ENCODE measurements at regions not wholly inside any gene's neighbourhood (a gene's known extent, or its start where the extent isn't known, plus 50 kb on each side); places are given as distances from the start of the nearest gene placed in this dataset.

DNA sequence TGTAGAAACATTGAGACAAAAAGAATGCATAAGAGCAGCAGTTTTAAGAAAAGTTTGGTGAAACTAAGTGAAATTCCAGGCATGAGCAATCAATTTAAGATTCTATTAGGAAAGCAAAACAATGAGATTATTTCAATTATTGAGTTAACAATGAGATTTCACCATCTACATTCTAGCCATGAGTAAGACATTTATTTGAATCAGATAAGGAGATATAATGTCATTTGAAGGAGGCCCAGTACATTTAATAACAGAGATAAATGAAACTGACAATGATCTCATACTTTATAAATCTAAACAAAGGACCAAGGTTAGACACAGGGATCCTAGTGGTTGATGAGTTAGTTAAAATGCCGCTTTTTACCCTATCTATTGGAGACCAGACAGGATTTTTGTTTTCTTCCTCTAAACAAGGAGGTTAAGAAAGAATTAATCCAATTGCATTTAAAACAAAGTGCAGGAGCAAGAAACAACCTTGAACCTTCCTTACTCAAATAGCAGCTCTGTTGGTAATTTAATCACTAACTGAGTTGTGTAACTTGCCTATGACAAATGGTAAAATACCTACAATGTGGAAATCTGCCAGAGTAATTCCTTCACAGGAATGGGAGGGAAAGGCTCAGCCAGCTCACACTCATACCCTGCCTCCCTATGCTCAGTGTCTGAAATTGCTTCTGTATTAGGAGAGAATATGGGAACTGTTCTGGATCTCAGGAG is 103.5 kb upstream of the NR3C1 start (continued):
- no peak for TF ChIP-seq ZFP36 (IDR thresholded peaks at IDR 0.05; ENCODE audit: borderline replicate concordance, low read depth, low read length, partially characterized antibody)
- peak; percentile 61 for TF ChIP-seq ASH2L (IDR thresholded peaks at IDR 0.05; ENCODE audit: insufficient read length, low read depth, low read length)
- TF ChIP-seq, protein P1, sequence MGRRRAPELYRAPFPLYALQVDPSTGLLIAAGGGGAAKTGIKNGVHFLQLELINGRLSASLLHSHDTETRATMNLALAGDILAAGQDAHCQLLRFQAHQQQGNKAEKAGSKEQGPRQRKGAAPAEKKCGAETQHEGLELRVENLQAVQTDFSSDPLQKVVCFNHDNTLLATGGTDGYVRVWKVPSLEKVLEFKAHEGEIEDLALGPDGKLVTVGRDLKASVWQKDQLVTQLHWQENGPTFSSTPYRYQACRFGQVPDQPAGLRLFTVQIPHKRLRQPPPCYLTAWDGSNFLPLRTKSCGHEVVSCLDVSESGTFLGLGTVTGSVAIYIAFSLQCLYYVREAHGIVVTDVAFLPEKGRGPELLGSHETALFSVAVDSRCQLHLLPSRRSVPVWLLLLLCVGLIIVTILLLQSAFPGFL (CRISPR knock-in tag; IDR thresholded peaks at IDR 0.05) = no peak
- no peak for TF ChIP-seq NFYB (CRISPR knock-in tag; IDR thresholded peaks at IDR 0.05)
- TF ChIP-seq, protein P2, sequence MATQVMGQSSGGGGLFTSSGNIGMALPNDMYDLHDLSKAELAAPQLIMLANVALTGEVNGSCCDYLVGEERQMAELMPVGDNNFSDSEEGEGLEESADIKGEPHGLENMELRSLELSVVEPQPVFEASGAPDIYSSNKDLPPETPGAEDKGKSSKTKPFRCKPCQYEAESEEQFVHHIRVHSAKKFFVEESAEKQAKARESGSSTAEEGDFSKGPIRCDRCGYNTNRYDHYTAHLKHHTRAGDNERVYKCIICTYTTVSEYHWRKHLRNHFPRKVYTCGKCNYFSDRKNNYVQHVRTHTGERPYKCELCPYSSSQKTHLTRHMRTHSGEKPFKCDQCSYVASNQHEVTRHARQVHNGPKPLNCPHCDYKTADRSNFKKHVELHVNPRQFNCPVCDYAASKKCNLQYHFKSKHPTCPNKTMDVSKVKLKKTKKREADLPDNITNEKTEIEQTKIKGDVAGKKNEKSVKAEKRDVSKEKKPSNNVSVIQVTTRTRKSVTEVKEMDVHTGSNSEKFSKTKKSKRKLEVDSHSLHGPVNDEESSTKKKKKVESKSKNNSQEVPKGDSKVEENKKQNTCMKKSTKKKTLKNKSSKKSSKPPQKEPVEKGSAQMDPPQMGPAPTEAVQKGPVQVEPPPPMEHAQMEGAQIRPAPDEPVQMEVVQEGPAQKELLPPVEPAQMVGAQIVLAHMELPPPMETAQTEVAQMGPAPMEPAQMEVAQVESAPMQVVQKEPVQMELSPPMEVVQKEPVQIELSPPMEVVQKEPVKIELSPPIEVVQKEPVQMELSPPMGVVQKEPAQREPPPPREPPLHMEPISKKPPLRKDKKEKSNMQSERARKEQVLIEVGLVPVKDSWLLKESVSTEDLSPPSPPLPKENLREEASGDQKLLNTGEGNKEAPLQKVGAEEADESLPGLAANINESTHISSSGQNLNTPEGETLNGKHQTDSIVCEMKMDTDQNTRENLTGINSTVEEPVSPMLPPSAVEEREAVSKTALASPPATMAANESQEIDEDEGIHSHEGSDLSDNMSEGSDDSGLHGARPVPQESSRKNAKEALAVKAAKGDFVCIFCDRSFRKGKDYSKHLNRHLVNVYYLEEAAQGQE (IDR thresholded peaks at IDR 0.05; ENCODE audit: borderline replicate concordance in 1 of 2, low read depth in 1 of 2, low read length in 2 of 2) = peak in 1 of 2 experiments; percentile 71; a peak in 1 of 4 replicates
- no peak for TF ChIP-seq ZNF792 (CRISPR knock-in tag; IDR thresholded peaks at IDR 0.05)
- TF ChIP-seq BRD4 (CRISPR knock-in tag; IDR thresholded peaks at IDR 0.05) = no peak
- no peak for TF ChIP-seq CENPX (CRISPR knock-in tag; IDR thresholded peaks at IDR 0.05)
- no peak for TF ChIP-seq TOE1 (CRISPR knock-in tag; IDR thresholded peaks at IDR 0.05)
- TF ChIP-seq ZNF577 (CRISPR knock-in tag; IDR thresholded peaks at IDR 0.05; ENCODE audit: borderline replicate concordance, low read depth) = no peak
- TF ChIP-seq SATB2 (CRISPR knock-in tag; IDR thresholded peaks at IDR 0.05) = no peak
- peak; percentile 96 for TF ChIP-seq CEBPB (IDR thresholded peaks at IDR 0.05; ENCODE audit: borderline replicate concordance, low read depth, low read length)
- TF ChIP-seq, protein P3, sequence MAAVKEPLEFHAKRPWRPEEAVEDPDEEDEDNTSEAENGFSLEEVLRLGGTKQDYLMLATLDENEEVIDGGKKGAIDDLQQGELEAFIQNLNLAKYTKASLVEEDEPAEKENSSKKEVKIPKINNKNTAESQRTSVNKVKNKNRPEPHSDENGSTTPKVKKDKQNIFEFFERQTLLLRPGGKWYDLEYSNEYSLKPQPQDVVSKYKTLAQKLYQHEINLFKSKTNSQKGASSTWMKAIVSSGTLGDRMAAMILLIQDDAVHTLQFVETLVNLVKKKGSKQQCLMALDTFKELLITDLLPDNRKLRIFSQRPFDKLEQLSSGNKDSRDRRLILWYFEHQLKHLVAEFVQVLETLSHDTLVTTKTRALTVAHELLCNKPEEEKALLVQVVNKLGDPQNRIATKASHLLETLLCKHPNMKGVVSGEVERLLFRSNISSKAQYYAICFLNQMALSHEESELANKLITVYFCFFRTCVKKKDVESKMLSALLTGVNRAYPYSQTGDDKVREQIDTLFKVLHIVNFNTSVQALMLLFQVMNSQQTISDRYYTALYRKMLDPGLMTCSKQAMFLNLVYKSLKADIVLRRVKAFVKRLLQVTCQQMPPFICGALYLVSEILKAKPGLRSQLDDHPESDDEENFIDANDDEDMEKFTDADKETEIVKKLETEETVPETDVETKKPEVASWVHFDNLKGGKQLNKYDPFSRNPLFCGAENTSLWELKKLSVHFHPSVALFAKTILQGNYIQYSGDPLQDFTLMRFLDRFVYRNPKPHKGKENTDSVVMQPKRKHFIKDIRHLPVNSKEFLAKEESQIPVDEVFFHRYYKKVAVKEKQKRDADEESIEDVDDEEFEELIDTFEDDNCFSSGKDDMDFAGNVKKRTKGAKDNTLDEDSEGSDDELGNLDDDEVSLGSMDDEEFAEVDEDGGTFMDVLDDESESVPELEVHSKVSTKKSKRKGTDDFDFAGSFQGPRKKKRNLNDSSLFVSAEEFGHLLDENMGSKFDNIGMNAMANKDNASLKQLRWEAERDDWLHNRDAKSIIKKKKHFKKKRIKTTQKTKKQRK (IDR thresholded peaks at IDR 0.05; ENCODE audit: low read length) = no peak
- peak; percentile 28; the same call in 1 of the 2 replicates for TF ChIP-seq ETV5 (CRISPR knock-in tag; IDR thresholded peaks at IDR 0.05; ENCODE audit: borderline replicate concordance)
- TF ChIP-seq JUNB (CRISPR knock-in tag; IDR thresholded peaks at IDR 0.05; ENCODE audit: borderline replicate concordance) = no peak; the same call in 1 of the 2 replicates
- TF ChIP-seq ZNF543 (CRISPR knock-in tag; IDR thresholded peaks at IDR 0.05) = no peak
- 0 out of 2 replicates have a peak, but pooled peaks have one; percentile 39 for TF ChIP-seq ZNF335 (CRISPR knock-in tag; IDR thresholded peaks at IDR 0.05)
- no peak for TF ChIP-seq FLYWCH1 (CRISPR knock-in tag; IDR thresholded peaks at IDR 0.05)
- peak; percentile 93 for TF ChIP-seq PPARG (CRISPR knock-in tag; conservative IDR thresholded peaks at IDR 0.05)
- TF ChIP-seq SALL2 (CRISPR knock-in tag; IDR thresholded peaks at IDR 0.05) = no peak
- TF ChIP-seq ZC3H13 (CRISPR knock-in tag; IDR thresholded peaks at IDR 0.05) = no peak
- TF ChIP-seq, protein P4, sequence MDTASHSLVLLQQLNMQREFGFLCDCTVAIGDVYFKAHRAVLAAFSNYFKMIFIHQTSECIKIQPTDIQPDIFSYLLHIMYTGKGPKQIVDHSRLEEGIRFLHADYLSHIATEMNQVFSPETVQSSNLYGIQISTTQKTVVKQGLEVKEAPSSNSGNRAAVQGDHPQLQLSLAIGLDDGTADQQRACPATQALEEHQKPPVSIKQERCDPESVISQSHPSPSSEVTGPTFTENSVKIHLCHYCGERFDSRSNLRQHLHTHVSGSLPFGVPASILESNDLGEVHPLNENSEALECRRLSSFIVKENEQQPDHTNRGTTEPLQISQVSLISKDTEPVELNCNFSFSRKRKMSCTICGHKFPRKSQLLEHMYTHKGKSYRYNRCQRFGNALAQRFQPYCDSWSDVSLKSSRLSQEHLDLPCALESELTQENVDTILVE (CRISPR knock-in tag; IDR thresholded peaks at IDR 0.05) = peak; percentile 70; the same call in 1 of the 2 replicates

All from HepG2 (cell line).